ENCODE measurements at regions not wholly inside any gene's neighbourhood (a gene's known extent, or its start where the extent isn't known, plus 50 kb on each side); places are given as distances from the start of the nearest gene placed in this dataset.
"Not testable (repeated sequence)": the region's sequence is repeated elsewhere in the genome, so short reads cannot be mapped to it uniquely, and the experiment has no call there.

- H3K36me3 Mint-ChIP-seq; H3K4me3 Mint-ChIP-seq; H3K4me1 Mint-ChIP-seq; H3K27ac Mint-ChIP-seq; H3K27me3 Mint-ChIP-seq (ENCODE audit: low read depth in 3 of 3); H3K9me3 Mint-ChIP-seq; DNase-seq: not testable (repeated sequence)
These were observed 4510.9 kb upstream of the OR11H1 start for GRCh38 chr22:11017108-11017507.

DNA sequence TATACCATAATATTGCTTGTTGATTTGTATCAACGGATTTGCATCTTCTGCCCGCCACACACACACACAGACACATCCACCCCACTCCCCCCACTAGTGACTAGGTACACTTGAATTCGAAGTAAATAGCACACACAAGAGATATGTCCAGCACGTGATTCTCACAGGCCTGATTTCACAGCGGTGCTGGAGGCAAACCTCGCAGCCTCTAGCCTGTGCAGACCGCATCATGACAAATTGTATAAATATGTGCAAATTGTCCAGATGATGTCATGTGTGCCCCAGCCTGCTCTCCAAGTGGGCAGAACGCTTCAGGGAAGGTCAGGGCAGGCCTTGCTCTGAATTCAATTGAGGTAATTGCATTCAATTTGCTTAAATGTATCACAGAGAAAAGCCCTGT, 4507.5 kb upstream of the OR11H1 start:
- H3K4me3 Mint-ChIP-seq, H3K4me1 Mint-ChIP-seq: not testable (repeated sequence)

DNA sequence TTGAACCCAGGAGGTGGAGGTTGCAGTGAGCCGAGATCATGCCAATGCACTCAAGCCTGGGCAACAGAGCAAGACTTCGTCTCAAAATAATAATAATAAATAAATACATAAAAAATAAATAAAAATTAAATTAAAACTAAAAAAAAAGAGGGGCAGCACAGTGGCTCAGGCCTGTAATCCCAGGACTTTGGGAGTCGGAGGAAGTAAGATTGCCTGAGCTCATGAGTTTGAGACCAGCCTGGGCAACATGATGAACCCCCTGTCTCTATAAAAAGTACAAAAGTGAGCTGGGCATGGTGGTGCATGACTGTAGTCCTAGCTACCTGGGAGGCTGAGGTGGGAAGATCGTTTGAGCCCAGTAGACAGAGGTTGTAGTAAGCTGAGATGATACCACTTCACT, 4501.5 kb upstream of the OR11H1 start:
- not testable (repeated sequence) for H3K4me3 Mint-ChIP-seq
- peaks cover 31 to 55% (median 53%) of the 10 kb centered on the region in 6 donors for H3K9me3 Mint-ChIP-seq

More for the DNA sequence above, 4507.5 kb upstream of the OR11H1 start:
- H3K9me3 Mint-ChIP-seq, result peaks cover 4 to 11% (median 10%) of the 10 kb centered on the region in 6 donors
- not testable (repeated sequence) for H3K27ac Mint-ChIP-seq; H3K27me3 Mint-ChIP-seq (ENCODE audit: low read depth in 3 of 3); DNase-seq; H3K36me3 Mint-ChIP-seq

GRCh38 chr22:11027064-11027463, 4500.9 kb upstream of the OR11H1 start:
- not testable (repeated sequence) for DNase-seq; H3K4me3 Mint-ChIP-seq; H3K27ac Mint-ChIP-seq; H3K36me3 Mint-ChIP-seq; H3K27me3 Mint-ChIP-seq (ENCODE audit: low read depth in 3 of 3); H3K4me1 Mint-ChIP-seq
- H3K9me3 Mint-ChIP-seq, result peaks cover 32 to 61% (median 58%) of the 10 kb centered on the region in 6 donors

More for the DNA sequence above, 4501.5 kb upstream of the OR11H1 start:
- not testable (repeated sequence) for H3K27me3 Mint-ChIP-seq (ENCODE audit: low read depth in 3 of 3); H3K27ac Mint-ChIP-seq; DNase-seq; H3K4me1 Mint-ChIP-seq; H3K36me3 Mint-ChIP-seq

DNA sequence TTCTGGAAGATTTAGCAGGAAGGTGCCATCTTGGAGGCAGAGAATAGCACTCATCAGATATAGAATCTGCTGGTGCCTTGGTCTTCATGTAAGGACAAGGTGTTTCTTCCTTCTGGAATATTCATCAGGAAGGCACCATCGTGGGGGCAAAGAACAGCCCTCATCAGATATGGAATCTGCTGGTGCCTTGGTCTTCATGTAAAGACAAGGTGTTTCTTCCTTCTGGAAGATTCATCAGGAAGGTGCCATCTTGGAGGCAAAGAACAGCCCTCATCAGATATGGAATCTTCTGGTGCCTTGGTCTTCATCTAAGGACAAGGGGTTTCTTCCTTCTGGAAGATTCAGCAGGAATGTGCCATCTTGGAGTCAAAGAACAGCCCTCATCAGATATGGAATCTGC, 4500.5 kb upstream of the OR11H1 start:
- not testable (repeated sequence) for H3K4me3 Mint-ChIP-seq; H3K4me1 Mint-ChIP-seq; H3K27ac Mint-ChIP-seq; H3K27me3 Mint-ChIP-seq (ENCODE audit: low read depth in 3 of 3); H3K36me3 Mint-ChIP-seq; DNase-seq
- H3K9me3 Mint-ChIP-seq, result peaks cover 35 to 65% (median 60%) of the 10 kb centered on the region in 6 donors

DNA sequence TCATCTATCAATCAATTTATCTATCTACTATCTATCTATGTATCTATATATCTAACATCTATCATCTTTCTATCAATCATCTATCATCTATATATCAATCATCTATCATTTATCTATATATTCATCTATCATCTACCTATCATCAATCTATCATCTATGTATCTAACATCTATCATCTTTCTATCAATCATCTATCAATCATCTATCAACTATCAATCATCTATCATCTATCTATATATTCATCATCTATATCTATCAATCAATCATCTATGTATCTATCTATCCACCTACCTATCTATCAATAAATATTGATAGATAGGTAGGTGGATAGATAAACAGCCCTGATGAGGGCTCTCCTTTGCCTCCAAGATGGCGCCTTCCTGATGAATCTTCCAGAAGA, 4499.8 kb upstream of the OR11H1 start:
- H3K4me3 Mint-ChIP-seq; DNase-seq; H3K27ac Mint-ChIP-seq; H3K27me3 Mint-ChIP-seq (ENCODE audit: low read depth in 3 of 3); H3K36me3 Mint-ChIP-seq; H3K4me1 Mint-ChIP-seq: not testable (repeated sequence)
- peaks cover 38 to 71% (median 65%) of the 10 kb centered on the region in 6 donors for H3K9me3 Mint-ChIP-seq

DNA sequence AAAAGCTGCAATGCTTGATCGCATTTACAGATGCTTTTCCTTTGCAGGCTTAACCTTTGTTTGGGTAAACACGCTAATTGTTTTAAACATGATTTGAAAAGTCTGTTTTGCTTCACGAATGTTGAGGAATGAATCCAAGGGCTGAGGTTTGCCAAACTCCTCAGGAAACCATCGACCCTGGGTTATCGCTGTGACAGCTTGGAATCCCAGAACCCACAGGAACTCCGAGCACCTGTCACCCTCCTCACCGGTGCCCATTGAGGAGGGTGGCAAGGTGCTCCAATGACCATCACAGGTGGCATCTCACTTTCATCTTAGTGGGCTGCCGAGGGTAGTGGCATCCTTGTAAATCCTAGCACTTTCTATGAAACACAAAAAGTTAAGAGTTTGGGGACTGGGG, 4498.5 kb upstream of the OR11H1 start:
- peaks cover 46 to 81% (median 75%) of the 10 kb centered on the region in 6 donors for H3K9me3 Mint-ChIP-seq
- H3K27ac Mint-ChIP-seq; H3K36me3 Mint-ChIP-seq; DNase-seq; H3K27me3 Mint-ChIP-seq (ENCODE audit: low read depth in 3 of 3); H3K4me3 Mint-ChIP-seq; H3K4me1 Mint-ChIP-seq: not testable (repeated sequence)

GRCh38 chr22:11029967-11030366, 4498.0 kb upstream of the OR11H1 start:
- Mint-ChIP-seq H3K9me3 (peaks cover 50 to 84% (median 78%) of the 10 kb centered on the region in 6 donors), H3K36me3 (peaks cover 0 to 11% (median 8%) of the 10 kb centered on the region in 3 donors)
- not testable (repeated sequence) for DNase-seq; H3K27ac Mint-ChIP-seq; H3K27me3 Mint-ChIP-seq (ENCODE audit: low read depth in 3 of 3); H3K4me1 Mint-ChIP-seq; H3K4me3 Mint-ChIP-seq

DNA sequence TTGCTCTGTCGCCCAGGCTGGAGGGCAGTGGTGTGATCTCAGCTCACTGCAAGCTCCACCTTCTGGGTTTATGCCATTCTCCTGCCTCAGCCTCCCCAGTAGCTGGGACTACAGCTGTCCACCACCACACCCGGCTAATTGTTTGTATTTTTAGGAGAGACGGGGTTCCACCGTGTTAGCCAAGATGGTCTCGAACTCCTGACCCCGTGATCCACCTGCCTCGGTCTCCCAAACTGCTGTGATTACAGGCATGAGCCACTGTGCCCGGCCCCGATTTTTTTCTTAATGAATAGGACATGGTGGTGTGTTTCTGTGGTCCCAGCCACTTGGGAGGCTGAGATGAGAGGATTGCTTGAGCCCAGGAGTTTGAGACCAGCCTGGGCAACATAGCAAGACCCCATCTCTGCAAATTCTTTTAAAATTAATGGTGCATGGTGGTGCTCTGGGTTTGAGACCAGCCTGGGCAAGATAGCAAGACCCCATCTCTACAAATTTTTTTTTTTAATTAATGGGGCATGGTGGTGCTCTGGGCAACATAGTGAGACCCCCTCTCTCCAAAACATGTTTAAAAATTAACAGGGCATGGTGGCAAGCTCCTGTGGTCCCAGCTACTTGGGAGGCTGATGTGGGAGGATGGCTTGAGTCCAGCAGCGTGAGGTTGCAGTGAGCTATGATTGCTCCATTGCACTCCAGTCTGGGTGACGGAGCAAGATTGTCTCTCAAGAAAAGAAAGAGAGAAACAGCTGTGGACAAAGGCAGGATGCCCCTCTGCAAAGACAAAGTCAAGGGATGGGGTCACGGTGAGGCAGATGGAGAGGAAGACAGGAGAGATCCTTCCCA, 4497.2 kb upstream of the OR11H1 start:
- Mint-ChIP-seq H3K36me3 (peaks cover 0 to 13% (median 9%) of the 10 kb centered on the region in 3 donors), H3K9me3 (peaks cover 56 to 86% (median 81%) of the 10 kb centered on the region in 6 donors)
- H3K27ac Mint-ChIP-seq; H3K27me3 Mint-ChIP-seq (ENCODE audit: low read depth in 3 of 3); H3K4me3 Mint-ChIP-seq; H3K4me1 Mint-ChIP-seq; DNase-seq: not testable (repeated sequence)

GRCh38 chr22:11032115-11032514, 4495.9 kb upstream of the OR11H1 start:
- not testable (repeated sequence) for DNase-seq; H3K4me3 Mint-ChIP-seq; H3K4me1 Mint-ChIP-seq; H3K27me3 Mint-ChIP-seq (ENCODE audit: low read depth in 3 of 3); H3K27ac Mint-ChIP-seq
- peaks cover 0 to 16% (median 16%) of the 10 kb centered on the region in 3 donors for H3K36me3 Mint-ChIP-seq
- H3K9me3 Mint-ChIP-seq, result peaks cover 59 to 93% (median 86%) of the 10 kb centered on the region in 6 donors

GRCh38 chr22:11034660-11034987, 4493.4 kb upstream of the OR11H1 start:
- Mint-ChIP-seq H3K9me3 (peaks cover 66 to 98% (median 94%) of the 10 kb centered on the region in 6 donors), H3K36me3 (peaks cover 0 to 21% (median 20%) of the 10 kb centered on the region in 3 donors)
- not testable (repeated sequence) for H3K4me1 Mint-ChIP-seq; H3K4me3 Mint-ChIP-seq; H3K27ac Mint-ChIP-seq; DNase-seq; H3K27me3 Mint-ChIP-seq (ENCODE audit: low read depth in 3 of 3)

DNA sequence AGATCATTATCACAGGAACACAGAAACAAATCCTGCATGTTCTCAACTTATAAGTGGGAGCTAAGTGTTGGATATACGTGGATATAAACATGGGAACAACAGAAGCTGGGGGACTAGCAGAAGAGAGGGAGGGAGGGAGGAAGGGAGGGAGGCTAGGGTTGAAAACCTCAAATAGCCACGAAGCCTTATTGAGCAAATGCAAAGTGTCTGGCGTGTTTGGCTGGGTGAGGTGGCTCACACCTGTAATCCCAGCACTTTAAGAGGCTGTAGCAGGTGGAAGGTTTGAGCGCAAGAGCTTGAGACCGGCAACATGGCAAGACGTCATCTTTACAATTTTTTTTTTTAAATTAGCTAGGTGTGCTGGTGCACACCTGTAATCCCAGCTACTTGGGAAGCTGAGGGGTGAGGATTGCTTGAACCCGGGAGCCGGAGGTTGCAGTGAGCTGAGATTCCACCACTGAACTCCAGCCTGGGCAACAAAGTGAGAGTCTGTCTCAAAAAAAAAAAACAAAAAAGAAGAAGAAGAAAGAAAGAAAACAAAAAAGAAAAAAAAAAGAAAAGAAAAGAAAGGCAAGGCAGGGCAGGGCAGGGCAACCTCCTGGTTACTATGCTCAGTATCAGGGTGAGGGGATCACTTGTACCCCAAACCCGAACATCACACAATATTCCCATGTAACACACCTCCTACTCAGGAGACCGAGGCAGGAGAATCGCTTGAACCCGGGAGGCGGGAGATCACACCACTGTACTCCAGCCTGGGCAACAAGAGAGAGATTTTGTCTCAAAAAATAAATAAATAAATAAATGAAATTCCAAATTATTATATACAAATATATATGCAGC, 4492.7 kb upstream of the OR11H1 start:
- not testable (repeated sequence) for H3K4me3 Mint-ChIP-seq; H3K4me1 Mint-ChIP-seq; H3K27ac Mint-ChIP-seq; H3K27me3 Mint-ChIP-seq (ENCODE audit: low read depth in 3 of 3); DNase-seq
- Mint-ChIP-seq H3K9me3 (peaks cover 66 to 98% (median 94%) of the 10 kb centered on the region in 6 donors), H3K36me3 (peaks cover 1 to 23% (median 18%) of the 10 kb centered on the region in 3 donors)

- H3K27me3 Mint-ChIP-seq (ENCODE audit: low read depth in 3 of 3); DNase-seq; H3K4me1 Mint-ChIP-seq; H3K27ac Mint-ChIP-seq; H3K4me3 Mint-ChIP-seq: not testable (repeated sequence)
- Mint-ChIP-seq H3K9me3 (peaks cover 71 to 98% (median 93%) of the 10 kb centered on the region in 6 donors), H3K36me3 (peaks cover 4 to 31% (median 22%) of the 10 kb centered on the region in 3 donors)
These were observed 4490.7 kb upstream of the OR11H1 start for GRCh38 chr22:11037314-11037713.

- not testable (repeated sequence) for H3K27ac Mint-ChIP-seq; H3K4me3 Mint-ChIP-seq; H3K4me1 Mint-ChIP-seq; H3K27me3 Mint-ChIP-seq (ENCODE audit: low read depth in 3 of 3); DNase-seq
- H3K9me3 Mint-ChIP-seq, result peaks cover 68 to 96% (median 90%) of the 10 kb centered on the region in 6 donors
- H3K36me3 Mint-ChIP-seq, result peaks cover 4 to 31% (median 22%) of the 10 kb centered on the region in 3 donors
These were observed 4490.2 kb upstream of the OR11H1 start for GRCh38 chr22:11037814-11038213.

Data from immature natural killer cell (primary cell).